ENCODE measurements at regions not wholly inside any gene's neighbourhood (a gene's known extent, or its start where the extent isn't known, plus 50 kb on each side); places are given as distances from the start of the nearest gene placed in this dataset.
"Not testable (repeated sequence)": the region's sequence is repeated elsewhere in the genome, so short reads cannot be mapped to it uniquely, and the experiment has no call there.

- no peak for TF ChIP-seq CTCF (IDR thresholded peaks at IDR 0.05)
- DNase-seq (ENCODE audit: low spot score): no peak
- no peak for ATAC-seq (ENCODE audit: low FRiP score)
Measured at GRCh38 chr10:100642295-100642994, 102.9 kb upstream of the PAX2 start.

GRCh38 chr10:100645091-100645490 is 100.3 kb upstream of the PAX2 start:
- no peak for DNase-seq (ENCODE audit: low spot score)
- no peak for TF ChIP-seq CTCF (IDR thresholded peaks at IDR 0.05)
- no peak for ATAC-seq (ENCODE audit: low FRiP score)

GRCh38 chr10:100645613-100646392 is 99.6 kb upstream of the PAX2 start:
- ATAC-seq (ENCODE audit: low FRiP score) (no peak), DNase-seq (ENCODE audit: low spot score) (no peak)
- TF ChIP-seq CTCF (IDR thresholded peaks at IDR 0.05): no peak

GRCh38 chr10:100647928-100648327 is 97.5 kb upstream of the PAX2 start:
- no peak for TF ChIP-seq CTCF (IDR thresholded peaks at IDR 0.05)
- no peak for ATAC-seq (ENCODE audit: low FRiP score)
- no peak for DNase-seq (ENCODE audit: low spot score)

GRCh38 chr10:100650693-100651092 is 94.7 kb upstream of the PAX2 start:
- DNase-seq (ENCODE audit: low spot score) (no peak), ATAC-seq (ENCODE audit: low FRiP score) (no peak)
- TF ChIP-seq CTCF (IDR thresholded peaks at IDR 0.05): no peak

- DNase-seq (ENCODE audit: low spot score); ATAC-seq (ENCODE audit: low FRiP score): not testable (repeated sequence)
Measured at GRCh38 chr10:100651099-100651498, 94.3 kb upstream of the PAX2 start.

- DNase-seq (ENCODE audit: low spot score) (no peak), ATAC-seq (ENCODE audit: low FRiP score) (no peak)
- TF ChIP-seq CTCF (IDR thresholded peaks at IDR 0.05): no peak
Measured at GRCh38 chr10:100651916-100652315, 93.5 kb upstream of the PAX2 start.

Measured in omental fat pad (tissue), 3 donors.